ENCODE measurements at regions not wholly inside any gene's neighbourhood (a gene's known extent, or its start where the extent isn't known, plus 50 kb on each side); places are given as distances from the start of the nearest gene placed in this dataset.

DNA sequence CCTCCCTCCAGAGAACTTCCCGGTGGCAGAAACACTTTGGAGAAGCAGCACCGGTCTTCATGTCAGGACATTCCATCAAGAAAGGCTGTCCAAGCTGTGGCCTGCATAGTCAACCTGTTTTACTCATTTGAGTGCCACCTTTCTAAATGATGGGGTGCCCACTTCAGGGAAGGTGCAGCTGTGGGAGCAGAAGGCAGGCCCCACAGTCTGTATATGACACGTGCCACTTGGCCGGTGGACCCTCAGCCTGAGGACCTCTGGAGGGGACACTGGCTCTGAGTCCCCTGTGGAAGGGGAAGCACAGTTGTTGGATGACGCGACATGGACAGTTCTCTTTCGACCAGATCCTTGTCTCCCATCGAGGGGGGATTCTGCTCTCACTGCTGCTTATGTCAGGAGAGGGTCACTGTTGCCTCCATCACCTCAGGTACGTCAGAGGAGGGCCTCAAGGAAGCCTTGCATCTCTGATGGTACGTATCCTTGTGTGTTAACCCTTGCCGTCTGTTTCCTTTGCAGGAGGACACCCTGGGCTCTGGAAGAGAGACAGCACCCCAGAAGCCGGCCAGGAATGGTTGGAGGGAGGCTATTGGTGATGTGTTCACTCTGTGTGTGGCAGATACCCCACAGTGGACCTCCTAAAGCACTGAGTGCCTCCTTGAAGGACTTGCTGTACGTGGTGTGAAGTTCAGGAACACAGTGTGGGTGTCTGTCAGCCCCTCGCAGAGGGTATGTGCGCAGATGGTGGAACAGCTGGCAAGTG lies 132.1 kb upstream of the RTL1 start (continued):
- TF ChIP-seq, protein P1, sequence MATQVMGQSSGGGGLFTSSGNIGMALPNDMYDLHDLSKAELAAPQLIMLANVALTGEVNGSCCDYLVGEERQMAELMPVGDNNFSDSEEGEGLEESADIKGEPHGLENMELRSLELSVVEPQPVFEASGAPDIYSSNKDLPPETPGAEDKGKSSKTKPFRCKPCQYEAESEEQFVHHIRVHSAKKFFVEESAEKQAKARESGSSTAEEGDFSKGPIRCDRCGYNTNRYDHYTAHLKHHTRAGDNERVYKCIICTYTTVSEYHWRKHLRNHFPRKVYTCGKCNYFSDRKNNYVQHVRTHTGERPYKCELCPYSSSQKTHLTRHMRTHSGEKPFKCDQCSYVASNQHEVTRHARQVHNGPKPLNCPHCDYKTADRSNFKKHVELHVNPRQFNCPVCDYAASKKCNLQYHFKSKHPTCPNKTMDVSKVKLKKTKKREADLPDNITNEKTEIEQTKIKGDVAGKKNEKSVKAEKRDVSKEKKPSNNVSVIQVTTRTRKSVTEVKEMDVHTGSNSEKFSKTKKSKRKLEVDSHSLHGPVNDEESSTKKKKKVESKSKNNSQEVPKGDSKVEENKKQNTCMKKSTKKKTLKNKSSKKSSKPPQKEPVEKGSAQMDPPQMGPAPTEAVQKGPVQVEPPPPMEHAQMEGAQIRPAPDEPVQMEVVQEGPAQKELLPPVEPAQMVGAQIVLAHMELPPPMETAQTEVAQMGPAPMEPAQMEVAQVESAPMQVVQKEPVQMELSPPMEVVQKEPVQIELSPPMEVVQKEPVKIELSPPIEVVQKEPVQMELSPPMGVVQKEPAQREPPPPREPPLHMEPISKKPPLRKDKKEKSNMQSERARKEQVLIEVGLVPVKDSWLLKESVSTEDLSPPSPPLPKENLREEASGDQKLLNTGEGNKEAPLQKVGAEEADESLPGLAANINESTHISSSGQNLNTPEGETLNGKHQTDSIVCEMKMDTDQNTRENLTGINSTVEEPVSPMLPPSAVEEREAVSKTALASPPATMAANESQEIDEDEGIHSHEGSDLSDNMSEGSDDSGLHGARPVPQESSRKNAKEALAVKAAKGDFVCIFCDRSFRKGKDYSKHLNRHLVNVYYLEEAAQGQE (IDR thresholded peaks at IDR 0.05; ENCODE audit: unreplicated experiment), result no peak
- TF ChIP-seq, protein P2, sequence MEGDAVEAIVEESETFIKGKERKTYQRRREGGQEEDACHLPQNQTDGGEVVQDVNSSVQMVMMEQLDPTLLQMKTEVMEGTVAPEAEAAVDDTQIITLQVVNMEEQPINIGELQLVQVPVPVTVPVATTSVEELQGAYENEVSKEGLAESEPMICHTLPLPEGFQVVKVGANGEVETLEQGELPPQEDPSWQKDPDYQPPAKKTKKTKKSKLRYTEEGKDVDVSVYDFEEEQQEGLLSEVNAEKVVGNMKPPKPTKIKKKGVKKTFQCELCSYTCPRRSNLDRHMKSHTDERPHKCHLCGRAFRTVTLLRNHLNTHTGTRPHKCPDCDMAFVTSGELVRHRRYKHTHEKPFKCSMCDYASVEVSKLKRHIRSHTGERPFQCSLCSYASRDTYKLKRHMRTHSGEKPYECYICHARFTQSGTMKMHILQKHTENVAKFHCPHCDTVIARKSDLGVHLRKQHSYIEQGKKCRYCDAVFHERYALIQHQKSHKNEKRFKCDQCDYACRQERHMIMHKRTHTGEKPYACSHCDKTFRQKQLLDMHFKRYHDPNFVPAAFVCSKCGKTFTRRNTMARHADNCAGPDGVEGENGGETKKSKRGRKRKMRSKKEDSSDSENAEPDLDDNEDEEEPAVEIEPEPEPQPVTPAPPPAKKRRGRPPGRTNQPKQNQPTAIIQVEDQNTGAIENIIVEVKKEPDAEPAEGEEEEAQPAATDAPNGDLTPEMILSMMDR (conservative IDR thresholded peaks at IDR 0.05; ENCODE audit: low read depth in 2 of 2), result no peak
- TF ChIP-seq CREB1 (CRISPR knock-in tag; IDR thresholded peaks at IDR 0.05; ENCODE audit: low read depth), result no peak
- no peak for TF ChIP-seq POLR2AphosphoS5 (IDR thresholded peaks at IDR 0.05; ENCODE audit: low read depth)
- TF ChIP-seq NANOG (IDR thresholded peaks at IDR 0.05; ENCODE audit: borderline replicate concordance), result no peak
- no peak for TF ChIP-seq EZH2phosphoT487 (IDR thresholded peaks at IDR 0.05; ENCODE audit: unreplicated experiment)
- TF ChIP-seq, protein P3, sequence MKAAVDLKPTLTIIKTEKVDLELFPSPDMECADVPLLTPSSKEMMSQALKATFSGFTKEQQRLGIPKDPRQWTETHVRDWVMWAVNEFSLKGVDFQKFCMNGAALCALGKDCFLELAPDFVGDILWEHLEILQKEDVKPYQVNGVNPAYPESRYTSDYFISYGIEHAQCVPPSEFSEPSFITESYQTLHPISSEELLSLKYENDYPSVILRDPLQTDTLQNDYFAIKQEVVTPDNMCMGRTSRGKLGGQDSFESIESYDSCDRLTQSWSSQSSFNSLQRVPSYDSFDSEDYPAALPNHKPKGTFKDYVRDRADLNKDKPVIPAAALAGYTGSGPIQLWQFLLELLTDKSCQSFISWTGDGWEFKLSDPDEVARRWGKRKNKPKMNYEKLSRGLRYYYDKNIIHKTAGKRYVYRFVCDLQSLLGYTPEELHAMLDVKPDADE (IDR thresholded peaks at IDR 0.05), result no peak
- TF ChIP-seq ZNF114 (CRISPR knock-in tag; IDR thresholded peaks at IDR 0.05), result no peak
- TF ChIP-seq JUNB (IDR thresholded peaks at IDR 0.05; ENCODE audit: unreplicated experiment), result no peak
- no peak for TF ChIP-seq ZNF331 (CRISPR knock-in tag; IDR thresholded peaks at IDR 0.05; ENCODE audit: low read depth)

DNA sequence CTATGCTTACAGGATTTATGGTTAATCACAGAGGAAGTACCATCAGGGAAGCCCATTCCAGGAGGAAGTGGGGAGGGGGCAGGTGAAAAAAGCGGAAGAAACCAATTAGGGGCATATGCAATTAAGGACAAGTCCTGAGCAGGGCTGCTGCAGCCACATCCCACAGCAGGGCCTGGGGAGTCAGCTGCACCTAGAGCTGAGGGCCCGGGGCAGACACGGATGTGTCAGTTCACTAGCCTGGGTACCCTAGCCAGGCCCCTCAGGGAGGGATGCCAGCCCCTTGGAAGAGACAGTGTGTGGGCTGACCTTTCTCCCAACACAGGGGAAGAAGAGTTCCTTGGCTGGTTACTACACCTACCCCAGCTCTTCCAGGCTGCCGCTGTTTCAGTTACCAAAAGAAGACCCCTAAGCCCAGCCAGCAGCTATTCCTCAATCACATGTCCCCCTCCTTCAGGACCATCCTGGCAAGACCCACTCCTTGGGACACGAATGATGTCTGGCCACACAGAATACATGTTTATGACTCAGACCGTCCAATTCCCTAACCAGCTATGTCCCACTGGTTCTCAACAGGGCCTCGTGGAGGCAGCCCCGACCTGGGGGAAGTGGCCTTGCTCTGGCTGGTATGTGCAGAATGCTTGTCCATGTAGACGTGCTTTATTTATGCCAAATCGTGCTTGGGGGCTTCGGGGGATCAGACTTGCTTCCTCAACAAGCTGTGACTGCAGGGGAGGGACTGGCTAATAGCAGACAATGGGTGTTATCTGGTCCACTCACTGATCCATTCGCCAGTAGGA lies 133.7 kb upstream of the RTL1 start:
- Histone ChIP-seq H3K4me3 (no peak overlapping the region), H3K4me2 (no peak overlapping the region), H3K79me2 (replicated peaks; ENCODE audit: insufficient read depth) (no peaks in the 10 kb centered on the region), H3K27ac (ENCODE audit: low read depth) (no peak overlapping the region), H4K20me1 (replicated peaks; ENCODE audit: insufficient read depth) (no peaks in the 10 kb centered on the region), H3K9me2 (ENCODE audit: insufficient read depth) (peaks cover 5% of the 10 kb centered on the region; the same call in 1 of the 2 replicates), H3F3A (replicated peaks; ENCODE audit: low read depth) (no peaks in the 10 kb centered on the region), H3K36me3 (ENCODE audit: insufficient read depth) (no peaks in the 10 kb centered on the region), H2AFZ (no peak overlapping the region), H3K4me1 (ENCODE audit: insufficient read depth) (no peaks in the 10 kb centered on the region), H3K27me3 (ENCODE audit: insufficient read depth) (no peaks in the 10 kb centered on the region)
- no peak for ATAC-seq
- DNase-seq (ENCODE audit: low spot score), result no peak
- Mint-ChIP-seq H3K4me1 (no peaks in the 10 kb centered on the region), H3K4me3 (no peak overlapping the region), H3K9me3 (peaks cover 11% of the 10 kb centered on the region; the same call in 2 of the 3 replicates), H3K27me3 (ENCODE audit: insufficient read depth, low read depth, poor library complexity) (peaks cover 11% of the 10 kb centered on the region), H3K36me3 (ENCODE audit: low read depth) (peaks cover 5% of the 10 kb centered on the region; the same call in 1 of the 3 replicates), H3K27ac (no peak overlapping the region)
- TF ChIP-seq EZH2phosphoT487 (IDR thresholded peaks at IDR 0.05; ENCODE audit: unreplicated experiment) (no peak), JUNB (IDR thresholded peaks at IDR 0.05; ENCODE audit: unreplicated experiment) (no peak), CREB1 (CRISPR knock-in tag; IDR thresholded peaks at IDR 0.05; ENCODE audit: low read depth) (no peak), STAT1 (IDR thresholded peaks at IDR 0.05; ENCODE audit: unreplicated experiment) (no peak), ZNF331 (CRISPR knock-in tag; IDR thresholded peaks at IDR 0.05; ENCODE audit: low read depth) (no peak)
- TF ChIP-seq, protein P3 (IDR thresholded peaks at IDR 0.05), result no peak
- TF ChIP-seq, protein P2 (conservative IDR thresholded peaks at IDR 0.05; ENCODE audit: low read depth in 2 of 2), result no peak
